Progenitor cell of endocrine pancreas (in vitro differentiated cells): ENCODE measurements at regions not wholly inside any gene's neighbourhood (a gene's known extent, or its start where the extent isn't known, plus 50 kb on each side); places are given as distances from the start of the nearest gene placed in this dataset.

Source experiments
- DNase-seq: peaks from one replicate; pipeline ENCODE4 v3.0.0; 2021; ENCODE audit warnings: low spot score; ENCODE audit not compliant: unreplicated experiment
- H3K27ac Mint-ChIP-seq: 2 replicates; pipeline ENCODE4 v1.8.0; 2021; ENCODE audit warnings: mild to moderate bottlenecking, moderate library complexity, mixed read lengths
- H3K27me3 Mint-ChIP-seq: 2 replicates; pipeline ENCODE4 v1.8.0; 2021; ENCODE audit warnings: mixed read lengths
- H3K36me3 Mint-ChIP-seq: 2 replicates; pipeline ENCODE4 v1.8.0; 2022; ENCODE audit warnings: mixed read lengths; ENCODE audit not compliant: insufficient read depth
- H3K4me1 Mint-ChIP-seq: 2 replicates; pipeline ENCODE4 v1.8.0; 2021; ENCODE audit warnings: low read depth, mixed read lengths
- H3K4me3 Mint-ChIP-seq: 2 replicates; pipeline ENCODE4 v1.8.0; 2021; ENCODE audit warnings: low read depth, mild to moderate bottlenecking, moderate library complexity, mixed read lengths
- H3K9me3 Mint-ChIP-seq: 2 replicates; pipeline ENCODE4 v1.8.0; 2021; ENCODE audit warnings: low read depth, mixed read lengths
- TF ChIP-seq, protein P1 (sequence below): fragments of 200-600 bp; sonication (generic); IDR thresholded peaks from one replicate; pipeline ENCODE4 v1.5.0; 2021; ENCODE audit warnings: antibody characterized with exemption, mild to moderate bottlenecking; ENCODE audit not compliant: unreplicated experiment

DNA sequence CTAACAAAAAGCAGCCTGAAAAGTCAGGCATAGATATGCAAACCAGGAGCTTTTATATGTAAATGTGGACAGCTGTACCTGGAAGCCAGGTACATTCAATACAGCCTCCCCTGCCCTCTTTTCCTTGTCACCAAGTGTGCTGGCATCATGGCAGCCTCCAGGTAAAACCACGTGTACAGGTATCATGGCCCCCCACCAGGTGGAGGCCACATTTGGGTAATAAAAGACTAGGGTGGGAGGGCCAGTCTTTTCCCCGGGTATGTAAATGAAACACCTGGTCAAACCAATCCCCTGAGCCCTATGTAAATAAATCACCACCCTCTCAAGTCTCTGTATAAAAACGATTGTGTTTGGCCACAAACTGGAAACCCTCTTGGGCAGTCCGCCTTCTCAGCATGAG lies 226.4 kb upstream of the GOT2 start:
- Mint-ChIP-seq H3K27me3 (no peaks in the 10 kb centered on the region), H3K27ac (no peak overlapping the region), H3K36me3 (no peaks in the 10 kb centered on the region), H3K4me1 (no peaks in the 10 kb centered on the region), H3K4me3 (no peak overlapping the region), H3K9me3 (peaks cover 3% of the 10 kb centered on the region)
- TF ChIP-seq, protein P1, sequence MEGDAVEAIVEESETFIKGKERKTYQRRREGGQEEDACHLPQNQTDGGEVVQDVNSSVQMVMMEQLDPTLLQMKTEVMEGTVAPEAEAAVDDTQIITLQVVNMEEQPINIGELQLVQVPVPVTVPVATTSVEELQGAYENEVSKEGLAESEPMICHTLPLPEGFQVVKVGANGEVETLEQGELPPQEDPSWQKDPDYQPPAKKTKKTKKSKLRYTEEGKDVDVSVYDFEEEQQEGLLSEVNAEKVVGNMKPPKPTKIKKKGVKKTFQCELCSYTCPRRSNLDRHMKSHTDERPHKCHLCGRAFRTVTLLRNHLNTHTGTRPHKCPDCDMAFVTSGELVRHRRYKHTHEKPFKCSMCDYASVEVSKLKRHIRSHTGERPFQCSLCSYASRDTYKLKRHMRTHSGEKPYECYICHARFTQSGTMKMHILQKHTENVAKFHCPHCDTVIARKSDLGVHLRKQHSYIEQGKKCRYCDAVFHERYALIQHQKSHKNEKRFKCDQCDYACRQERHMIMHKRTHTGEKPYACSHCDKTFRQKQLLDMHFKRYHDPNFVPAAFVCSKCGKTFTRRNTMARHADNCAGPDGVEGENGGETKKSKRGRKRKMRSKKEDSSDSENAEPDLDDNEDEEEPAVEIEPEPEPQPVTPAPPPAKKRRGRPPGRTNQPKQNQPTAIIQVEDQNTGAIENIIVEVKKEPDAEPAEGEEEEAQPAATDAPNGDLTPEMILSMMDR: no peak
- DNase-seq: no peak

DNA sequence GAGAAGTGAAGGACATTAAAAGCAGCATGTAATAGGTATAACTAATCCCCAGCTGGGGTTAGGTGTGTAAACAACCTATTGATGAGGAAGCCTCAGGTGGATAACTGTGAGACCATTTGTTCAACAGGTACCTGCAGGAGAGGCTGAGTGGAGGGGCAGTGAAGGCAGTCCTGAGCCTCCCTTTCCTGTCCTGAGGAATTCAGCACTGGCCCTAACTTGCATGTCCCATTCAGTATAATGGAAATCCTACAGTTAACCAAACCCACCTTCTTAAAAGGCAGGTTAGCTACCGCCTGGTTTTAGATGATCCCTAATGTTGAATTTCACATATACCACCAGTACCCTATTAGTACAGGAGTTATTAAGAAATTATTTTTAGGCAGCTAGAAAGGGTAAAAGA lies 225.9 kb upstream of the GOT2 start:
- H3K27me3 Mint-ChIP-seq: no peaks in the 10 kb centered on the region
- TF ChIP-seq, protein P1: no peak
- H3K9me3 Mint-ChIP-seq: peaks cover 3% of the 10 kb centered on the region
- no peak overlapping the region for H3K27ac Mint-ChIP-seq
- H3K4me1 Mint-ChIP-seq: no peaks in the 10 kb centered on the region
- H3K36me3 Mint-ChIP-seq: no peaks in the 10 kb centered on the region
- no peak for DNase-seq
- H3K4me3 Mint-ChIP-seq: no peak overlapping the region

DNA sequence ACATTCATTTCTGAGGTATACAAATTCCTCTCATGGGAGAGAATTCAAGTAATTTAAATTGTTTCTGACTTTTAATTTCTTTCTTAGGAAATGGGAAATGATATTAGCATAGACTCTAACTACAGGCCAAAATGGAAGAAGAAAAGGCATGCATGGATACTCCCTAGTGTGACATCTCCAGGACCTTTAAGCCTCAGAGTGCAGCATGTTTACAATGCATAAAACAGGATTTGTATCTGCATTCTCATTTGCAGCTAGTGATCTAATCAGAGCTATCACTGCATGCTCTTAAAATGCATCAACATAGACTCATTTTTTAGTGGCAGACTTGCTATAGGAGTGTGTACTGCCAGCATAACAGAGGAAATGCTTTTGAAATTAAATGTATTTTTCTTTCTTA lies 224.6 kb upstream of the GOT2 start:
- TF ChIP-seq, protein P1: no peak
- no peaks in the 10 kb centered on the region for H3K27me3 Mint-ChIP-seq
- no peak overlapping the region for H3K27ac Mint-ChIP-seq
- H3K9me3 Mint-ChIP-seq: no peaks in the 10 kb centered on the region
- H3K36me3 Mint-ChIP-seq: no peaks in the 10 kb centered on the region
- H3K4me1 Mint-ChIP-seq: no peaks in the 10 kb centered on the region
- no peak for DNase-seq
- no peak overlapping the region for H3K4me3 Mint-ChIP-seq

DNA sequence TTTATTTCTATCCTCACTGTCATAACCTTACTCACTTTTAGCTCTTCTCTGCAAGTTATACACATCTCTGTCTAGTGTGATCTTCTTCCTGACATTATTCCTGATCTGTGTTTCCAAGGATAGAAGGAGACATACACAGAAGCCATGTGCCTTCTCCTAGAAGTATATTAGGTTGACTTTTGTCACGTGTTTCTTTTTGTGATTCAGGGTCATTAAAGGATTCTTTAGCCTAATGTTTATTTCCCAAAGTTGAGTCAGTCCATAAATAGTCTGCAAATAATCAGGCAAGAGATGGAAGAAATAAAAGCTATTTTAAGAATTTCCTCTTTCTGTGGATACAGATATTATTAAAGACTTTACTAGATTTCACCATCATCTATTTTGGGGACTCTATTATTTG lies 214.1 kb upstream of the GOT2 start:
- no peaks in the 10 kb centered on the region for H3K27me3 Mint-ChIP-seq
- H3K36me3 Mint-ChIP-seq: no peaks in the 10 kb centered on the region
- no peak for DNase-seq
- TF ChIP-seq, protein P1: no peak
- no peak overlapping the region for H3K4me3 Mint-ChIP-seq
- H3K4me1 Mint-ChIP-seq: peaks cover 11% of the 10 kb centered on the region
- H3K27ac Mint-ChIP-seq: no peak overlapping the region
- peaks cover 19% of the 10 kb centered on the region for H3K9me3 Mint-ChIP-seq

DNA sequence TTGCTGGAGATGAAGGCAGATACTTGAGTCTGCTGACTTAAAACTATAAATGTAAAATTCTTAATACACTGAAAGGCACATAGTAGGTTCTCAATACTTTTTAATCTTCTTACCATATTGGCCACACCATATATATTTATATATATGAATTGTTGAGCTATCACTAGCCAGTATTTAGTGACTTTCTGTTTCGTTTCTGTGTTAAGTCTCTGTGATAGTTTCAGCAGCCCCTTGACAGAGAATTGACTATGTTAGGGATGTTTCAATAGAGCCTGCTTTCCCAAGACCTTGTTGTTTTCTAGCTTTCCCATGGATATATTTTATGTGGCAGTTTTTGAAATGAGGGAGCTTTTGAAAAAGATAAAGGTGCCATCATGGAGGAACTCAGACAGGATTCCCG lies 206.5 kb upstream of the GOT2 start:
- Mint-ChIP-seq H3K27ac (no peak overlapping the region), H3K4me1 (peaks cover 28% of the 10 kb centered on the region), H3K9me3 (peaks cover 6% of the 10 kb centered on the region), H3K36me3 (no peaks in the 10 kb centered on the region), H3K4me3 (no peak overlapping the region), H3K27me3 (peaks cover 4% of the 10 kb centered on the region)
- DNase-seq: no peak
- TF ChIP-seq, protein P1: no peak
